ENCODE measurements at regions not wholly inside any gene's neighbourhood (a gene's known extent, or its start where the extent isn't known, plus 50 kb on each side); places are given as distances from the start of the nearest gene placed in this dataset.

DNA sequence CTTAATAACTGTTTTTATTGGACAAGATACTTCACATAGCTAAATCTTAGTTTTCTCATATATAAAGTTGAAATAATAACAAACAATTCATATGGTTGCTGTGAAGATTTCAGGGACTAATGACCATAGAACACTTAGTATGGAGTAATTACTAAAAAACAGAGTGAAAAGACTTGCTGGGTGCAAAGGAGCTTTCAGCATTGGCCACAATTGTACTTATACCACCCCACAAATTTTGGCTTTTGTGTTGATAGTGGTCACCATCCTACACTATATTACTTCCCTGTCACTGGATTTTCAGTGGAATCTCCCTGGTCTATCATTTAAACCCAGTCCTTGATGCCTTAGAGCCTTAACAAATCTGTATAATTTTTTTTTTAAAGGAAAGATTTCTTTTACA is 398.6 kb upstream of the EPHA7 start:
- CTCF ChIA-PET, result no interaction called here

More for the DNA sequence above, 398.6 kb upstream of the EPHA7 start:
- H3K27ac Mint-ChIP-seq, result no peak overlapping the region
- Histone ChIP-seq H3K79me2 (ENCODE audit: control insufficient read depth, insufficient read depth, low read length) (no peaks in the 10 kb centered on the region), H3K36me3 (replicated peaks in 1 of 2; ENCODE audit: control extremely low read depth in 1 of 2, control insufficient read depth in 1 of 2, extremely low read depth in 1 of 2, insufficient read depth in 2 of 2, low read length in 1 of 2) (no peaks in the 10 kb centered on the region), H2AFZ (ENCODE audit: insufficient read depth, low read depth, low read length, poor library complexity, severe bottlenecking) (no peak overlapping the region), H3K4me1 (ENCODE audit: control insufficient read depth in 2 of 2, insufficient read depth in 2 of 2, low read length in 2 of 2) (no peaks in the 10 kb centered on the region), H3K4me2 (replicated peaks; ENCODE audit: low read depth, low read length, poor library complexity, severe bottlenecking) (no peak overlapping the region), H3K27ac (ENCODE audit: low read length in 2 of 2) (no peak overlapping the region), H3K27me3 (replicated peaks in 1 of 4; ENCODE audit: control extremely low read depth in 1 of 4, control insufficient read depth in 3 of 4, insufficient read depth in 4 of 4, low read length in 3 of 4) (no peaks in the 10 kb centered on the region), H3K4me3 (ENCODE audit: control extremely low read depth in 1 of 5, extremely low read depth in 1 of 5, insufficient read depth in 1 of 5, low read depth in 2 of 5, low read length in 4 of 5) (no peak overlapping the region), H3K9ac (ENCODE audit: low read length) (no peak overlapping the region), H3K9me3 (ENCODE audit: control extremely low read depth in 1 of 3, control insufficient read depth in 2 of 3, insufficient read depth in 1 of 3, low read length in 2 of 3) (no peaks in the 10 kb centered on the region), H4K20me1 (ENCODE audit: control insufficient read depth, insufficient read depth, low read length, poor library complexity, severe bottlenecking) (no peaks in the 10 kb centered on the region)
- no peak for TF ChIP-seq EZH2 (IDR thresholded peaks at IDR 0.05; ENCODE audit: borderline replicate concordance, insufficient read depth, low read depth, low read length, poor library complexity, severe bottlenecking)
- no peak for TF ChIP-seq CTCF (IDR thresholded peaks at IDR 0.05)
- intact Hi-C loops (cut with micrococcal nuclease), result no loop called here
- ATAC-seq (ENCODE audit: low read depth), result no peak
- DNase-seq, result no peak
- no peaks in the 10 kb centered on the region for H3K27me3 Mint-ChIP-seq
- no peak overlapping the region for H3K4me3 Mint-ChIP-seq
- H3K4me1 Mint-ChIP-seq, result no peaks in the 10 kb centered on the region
- peaks cover 6% of the 10 kb centered on the region for H3K9me3 Mint-ChIP-seq (ENCODE audit: insufficient read depth)
- POLR2A ChIA-PET, result no interaction called here

Measured in B cell (primary cell).